Adrenal gland (tissue), 5 donors: ENCODE measurements at regions not wholly inside any gene's neighbourhood (a gene's known extent, or its start where the extent isn't known, plus 50 kb on each side); places are given as distances from the start of the nearest gene placed in this dataset.

ENCODE experiments used
- CTCF ChIP-seq, 6 experiments: fragments of 450-650 bp in 4 of 6; fragments of 200-600 bp in 2 of 6; sonication (generic) in 1 of 6; IDR thresholded peaks; 1 replicate in 5 of 6; 2 replicates in 1 of 6; pipeline versions ENCODE4 v1.5.1 to v1.8.0; 2016 to 2021; ENCODE audit warnings: antibody characterized with exemption in 6 of 6, mild to moderate bottlenecking in 2 of 6, moderate library complexity in 1 of 6
- POLR2A ChIP-seq, 2 donors: fragments of 450-650 bp; IDR thresholded peaks; one replicate each; pipeline ENCODE4 v1.6.1; 2017; ENCODE audit warnings: antibody characterized with exemption in 2 of 2, mild to moderate bottlenecking in 2 of 2, moderate library complexity in 1 of 2
- donor health status: DM: no; HTN: no; CAD: no.

DNA sequence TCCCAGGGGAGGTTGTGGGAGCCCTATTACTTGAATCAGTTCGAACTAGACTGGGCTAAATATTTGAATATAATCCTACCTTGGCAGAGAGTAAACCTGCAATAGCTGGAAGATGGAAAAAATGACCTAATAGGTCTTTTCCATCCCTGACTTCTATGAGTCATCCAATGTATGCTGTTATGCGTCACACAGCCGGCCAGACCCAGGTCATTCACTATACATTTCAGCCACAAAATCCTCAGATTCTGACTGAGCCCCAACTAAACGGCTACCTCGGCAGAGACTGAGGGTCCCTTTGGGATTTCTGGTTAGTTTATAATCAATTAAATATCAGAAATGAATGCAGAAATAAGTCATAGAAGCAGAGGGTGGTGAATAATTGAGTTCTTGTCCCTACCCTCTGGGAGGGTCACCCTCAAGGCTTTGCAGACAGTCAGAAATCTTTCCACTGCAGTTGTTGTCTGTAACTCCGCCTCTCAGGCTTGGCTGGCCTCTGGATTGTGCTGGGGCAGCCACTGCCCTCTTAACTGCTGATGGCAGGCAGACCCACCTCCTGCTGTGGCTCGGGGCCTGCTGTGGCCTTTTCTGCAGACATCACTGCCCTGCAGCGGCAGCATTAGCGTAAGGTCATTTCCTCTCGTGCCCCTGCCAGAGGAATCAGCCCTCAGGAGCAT lies 240.5 kb downstream of the TGFB2 start:
- TF ChIP-seq CTCF (IDR thresholded peaks at IDR 0.05), result no peak
- no peak for TF ChIP-seq POLR2A (IDR thresholded peaks at IDR 0.05)
